ENCODE measurements at regions not wholly inside any gene's neighbourhood (a gene's known extent, or its start where the extent isn't known, plus 50 kb on each side); places are given as distances from the start of the nearest gene placed in this dataset.

DNA sequence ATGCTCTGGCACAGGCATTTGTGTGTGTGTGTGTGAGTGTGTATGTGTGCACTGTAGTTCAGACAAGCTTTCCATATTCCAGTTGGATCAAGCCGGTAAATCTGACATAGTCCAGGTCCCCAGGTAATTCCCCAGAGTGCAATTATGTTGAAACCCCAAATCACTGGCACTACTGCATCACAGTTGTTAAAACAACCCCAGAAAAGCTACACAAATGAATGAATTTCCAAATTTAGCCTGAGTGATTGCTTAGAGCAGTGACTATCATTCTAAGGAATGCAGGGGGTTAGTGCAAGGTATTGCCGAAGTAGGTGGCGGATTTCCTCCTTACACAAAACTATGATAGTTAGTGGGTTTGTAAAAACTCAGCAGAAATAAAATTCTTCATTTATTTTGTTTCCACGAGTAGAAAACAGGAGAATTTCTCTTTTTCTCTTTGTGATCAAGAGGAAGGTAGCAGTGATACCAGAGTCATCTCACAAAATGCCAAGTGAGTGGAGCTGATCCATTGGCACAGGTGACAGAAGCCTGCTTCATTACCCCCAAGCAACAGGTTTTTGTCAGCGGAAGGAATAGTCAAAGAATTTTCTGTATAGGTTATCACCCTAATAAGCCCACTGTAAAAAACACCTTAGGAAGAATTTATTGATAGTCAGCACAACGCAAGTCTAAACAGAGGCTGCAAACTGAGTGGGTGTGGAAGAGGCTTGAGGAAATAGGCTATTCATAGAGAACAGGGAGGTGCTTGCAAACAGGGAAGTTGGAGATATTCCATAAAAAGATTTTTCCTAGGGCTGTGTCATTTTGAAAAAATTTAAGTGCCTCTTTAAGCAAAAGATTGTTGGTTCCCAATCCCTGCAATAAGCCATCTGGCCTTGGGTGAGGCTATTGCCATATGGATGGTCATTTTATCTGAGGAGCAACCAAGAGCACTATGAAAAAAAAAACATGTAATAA is 385.1 kb downstream of the CHSY3 start:
- H3K36me3 ChIP-seq (ENCODE audit: control insufficient read depth in 1 of 2, insufficient read depth in 2 of 2, low read length in 2 of 2) = no peaks in the 10 kb centered on the region
- no peaks in the 10 kb centered on the region for H3K27me3 ChIP-seq (ENCODE audit: control insufficient read depth in 1 of 2, insufficient read depth in 2 of 2, low read length in 2 of 2)
- no peak overlapping the region for H3K4me3 ChIP-seq (ENCODE audit: low read depth in 1 of 2, low read length in 2 of 2)
- no peak overlapping the region for H3K9ac ChIP-seq (ENCODE audit: low read depth in 1 of 2, low read length in 2 of 2)
- no peaks in the 10 kb centered on the region for H3K4me1 ChIP-seq (ENCODE audit: control insufficient read depth in 1 of 2, insufficient read depth in 2 of 2, low read length in 2 of 2)
- no peaks in the 10 kb centered on the region for H3K9me3 ChIP-seq (ENCODE audit: control insufficient read depth in 1 of 2, low read length in 2 of 2)
- no peak overlapping the region for H3K27ac ChIP-seq (ENCODE audit: low read depth, low read length)

DNA sequence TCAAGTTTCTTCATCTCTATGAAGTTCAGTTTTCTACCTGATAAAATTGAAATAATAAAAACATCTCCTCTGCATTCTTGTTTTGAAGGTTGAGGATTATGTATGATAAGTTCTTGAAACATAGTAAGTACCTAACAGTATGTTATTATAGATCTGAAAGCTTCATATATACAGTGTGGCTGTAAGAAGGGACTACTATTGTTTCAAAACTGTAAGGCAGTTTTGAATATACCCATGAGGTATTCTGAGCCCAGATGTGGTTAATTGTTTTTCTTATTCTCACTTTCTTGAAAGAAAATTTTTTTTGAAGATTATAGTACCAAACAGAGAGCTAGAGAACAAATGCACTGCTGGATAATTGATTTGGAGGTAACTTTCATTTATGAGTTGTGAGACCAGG is 383.2 kb downstream of the CHSY3 start:
- Histone ChIP-seq H3K27me3 (ENCODE audit: control insufficient read depth in 1 of 2, insufficient read depth in 2 of 2, low read length in 2 of 2) (no peaks in the 10 kb centered on the region), H3K9ac (ENCODE audit: low read depth in 1 of 2, low read length in 2 of 2) (no peak overlapping the region), H3K36me3 (ENCODE audit: control insufficient read depth in 1 of 2, insufficient read depth in 2 of 2, low read length in 2 of 2) (no peaks in the 10 kb centered on the region), H3K4me1 (ENCODE audit: control insufficient read depth in 1 of 2, insufficient read depth in 2 of 2, low read length in 2 of 2) (no peaks in the 10 kb centered on the region), H3K27ac (ENCODE audit: low read depth, low read length) (no peak overlapping the region), H3K9me3 (ENCODE audit: control insufficient read depth in 1 of 2, low read length in 2 of 2) (no peaks in the 10 kb centered on the region), H3K4me3 (ENCODE audit: low read depth in 1 of 2, low read length in 2 of 2) (no peak overlapping the region)

DNA sequence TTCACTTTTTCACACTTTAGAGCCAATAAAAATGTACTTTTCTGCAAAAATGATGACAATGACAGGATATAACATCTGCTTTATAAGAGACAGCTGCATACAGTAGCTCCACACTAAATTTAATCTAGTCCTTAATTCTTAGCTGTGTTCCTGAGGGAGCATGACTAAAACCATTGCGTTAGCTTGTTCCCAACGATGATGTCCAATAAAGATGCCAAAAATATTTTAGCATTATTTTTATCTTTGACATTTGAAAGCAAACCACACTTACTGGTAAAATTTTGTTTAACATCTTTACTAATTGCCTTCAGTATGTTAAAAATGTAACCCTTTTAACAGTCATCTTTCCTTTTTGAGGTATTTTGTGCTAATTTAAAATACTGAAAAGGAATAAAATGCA is 382.7 kb downstream of the CHSY3 start:
- Histone ChIP-seq H3K27me3 (ENCODE audit: control insufficient read depth in 1 of 2, insufficient read depth in 2 of 2, low read length in 2 of 2) (no peaks in the 10 kb centered on the region), H3K9ac (ENCODE audit: low read depth in 1 of 2, low read length in 2 of 2) (no peak overlapping the region), H3K4me1 (ENCODE audit: control insufficient read depth in 1 of 2, insufficient read depth in 2 of 2, low read length in 2 of 2) (no peaks in the 10 kb centered on the region), H3K9me3 (ENCODE audit: control insufficient read depth in 1 of 2, low read length in 2 of 2) (no peaks in the 10 kb centered on the region), H3K27ac (ENCODE audit: low read depth, low read length) (no peak overlapping the region), H3K4me3 (ENCODE audit: low read depth in 1 of 2, low read length in 2 of 2) (no peak overlapping the region), H3K36me3 (ENCODE audit: control insufficient read depth in 1 of 2, insufficient read depth in 2 of 2, low read length in 2 of 2) (no peaks in the 10 kb centered on the region)

GRCh38 chr5:130282049-130282448 is 377.8 kb downstream of the CHSY3 start:
- H3K4me3 ChIP-seq (ENCODE audit: low read depth in 1 of 2, low read length in 2 of 2) = no peak overlapping the region
- peaks cover 0 to 6% of the 10 kb centered on the region in 2 donors for H3K9me3 ChIP-seq (ENCODE audit: control insufficient read depth in 1 of 2, low read length in 2 of 2)
- no peak overlapping the region for H3K27ac ChIP-seq (ENCODE audit: low read depth, low read length)
- no peaks in the 10 kb centered on the region for H3K27me3 ChIP-seq (ENCODE audit: control insufficient read depth in 1 of 2, insufficient read depth in 2 of 2, low read length in 2 of 2)
- H3K9ac ChIP-seq (ENCODE audit: low read depth in 1 of 2, low read length in 2 of 2) = no peak overlapping the region
- no peaks in the 10 kb centered on the region for H3K36me3 ChIP-seq (ENCODE audit: control insufficient read depth in 1 of 2, insufficient read depth in 2 of 2, low read length in 2 of 2)
- H3K4me1 ChIP-seq (ENCODE audit: control insufficient read depth in 1 of 2, insufficient read depth in 2 of 2, low read length in 2 of 2) = no peaks in the 10 kb centered on the region

GRCh38 chr5:130280528-130281217 is 376.4 kb downstream of the CHSY3 start:
- Histone ChIP-seq H3K9me3 (ENCODE audit: control insufficient read depth in 1 of 2, low read length in 2 of 2) (peaks cover 0 to 6% of the 10 kb centered on the region in 2 donors), H3K36me3 (ENCODE audit: control insufficient read depth in 1 of 2, insufficient read depth in 2 of 2, low read length in 2 of 2) (no peaks in the 10 kb centered on the region), H3K4me1 (ENCODE audit: control insufficient read depth in 1 of 2, insufficient read depth in 2 of 2, low read length in 2 of 2) (no peaks in the 10 kb centered on the region), H3K4me3 (ENCODE audit: low read depth in 1 of 2, low read length in 2 of 2) (no peak overlapping the region), H3K9ac (ENCODE audit: low read depth in 1 of 2, low read length in 2 of 2) (no peak overlapping the region), H3K27ac (ENCODE audit: low read depth, low read length) (no peak overlapping the region), H3K27me3 (ENCODE audit: control insufficient read depth in 1 of 2, insufficient read depth in 2 of 2, low read length in 2 of 2) (no peaks in the 10 kb centered on the region)

- Histone ChIP-seq H3K9ac (ENCODE audit: low read depth in 1 of 2, low read length in 2 of 2) (no peak overlapping the region), H3K27ac (ENCODE audit: low read depth, low read length) (no peak overlapping the region), H3K9me3 (ENCODE audit: control insufficient read depth in 1 of 2, low read length in 2 of 2) (peaks cover 0 to 6% of the 10 kb centered on the region in 2 donors), H3K4me1 (ENCODE audit: control insufficient read depth in 1 of 2, insufficient read depth in 2 of 2, low read length in 2 of 2) (no peaks in the 10 kb centered on the region), H3K36me3 (ENCODE audit: control insufficient read depth in 1 of 2, insufficient read depth in 2 of 2, low read length in 2 of 2) (no peaks in the 10 kb centered on the region), H3K27me3 (ENCODE audit: control insufficient read depth in 1 of 2, insufficient read depth in 2 of 2, low read length in 2 of 2) (no peaks in the 10 kb centered on the region), H3K4me3 (ENCODE audit: low read depth in 1 of 2, low read length in 2 of 2) (no peak overlapping the region)
Observed at GRCh38 chr5:130279386-130279785, 375.1 kb downstream of the CHSY3 start.

GRCh38 chr5:130278136-130278535 is 373.9 kb downstream of the CHSY3 start:
- Histone ChIP-seq H3K4me1 (ENCODE audit: control insufficient read depth in 1 of 2, insufficient read depth in 2 of 2, low read length in 2 of 2) (no peaks in the 10 kb centered on the region), H3K36me3 (ENCODE audit: control insufficient read depth in 1 of 2, insufficient read depth in 2 of 2, low read length in 2 of 2) (no peaks in the 10 kb centered on the region), H3K4me3 (ENCODE audit: low read depth in 1 of 2, low read length in 2 of 2) (no peak overlapping the region), H3K9ac (ENCODE audit: low read depth in 1 of 2, low read length in 2 of 2) (no peak overlapping the region), H3K9me3 (ENCODE audit: control insufficient read depth in 1 of 2, low read length in 2 of 2) (peaks cover 0 to 6% of the 10 kb centered on the region in 2 donors), H3K27me3 (ENCODE audit: control insufficient read depth in 1 of 2, insufficient read depth in 2 of 2, low read length in 2 of 2) (no peaks in the 10 kb centered on the region), H3K27ac (ENCODE audit: low read depth, low read length) (no peak overlapping the region)

GRCh38 chr5:130277522-130277921 is 373.3 kb downstream of the CHSY3 start:
- no peaks in the 10 kb centered on the region for H3K27me3 ChIP-seq (ENCODE audit: control insufficient read depth in 1 of 2, insufficient read depth in 2 of 2, low read length in 2 of 2)
- H3K9ac ChIP-seq (ENCODE audit: low read depth in 1 of 2, low read length in 2 of 2) = no peak overlapping the region
- peaks cover 0 to 6% of the 10 kb centered on the region in 2 donors for H3K9me3 ChIP-seq (ENCODE audit: control insufficient read depth in 1 of 2, low read length in 2 of 2)
- H3K36me3 ChIP-seq (ENCODE audit: control insufficient read depth in 1 of 2, insufficient read depth in 2 of 2, low read length in 2 of 2) = no peaks in the 10 kb centered on the region
- H3K27ac ChIP-seq (ENCODE audit: low read depth, low read length) = no peak overlapping the region
- no peak overlapping the region for H3K4me3 ChIP-seq (ENCODE audit: low read depth in 1 of 2, low read length in 2 of 2)
- H3K4me1 ChIP-seq (ENCODE audit: control insufficient read depth in 1 of 2, insufficient read depth in 2 of 2, low read length in 2 of 2) = no peaks in the 10 kb centered on the region

GRCh38 chr5:130277002-130277401 is 372.7 kb downstream of the CHSY3 start:
- H3K4me1 ChIP-seq (ENCODE audit: control insufficient read depth in 1 of 2, insufficient read depth in 2 of 2, low read length in 2 of 2) = no peaks in the 10 kb centered on the region
- H3K27me3 ChIP-seq (ENCODE audit: control insufficient read depth in 1 of 2, insufficient read depth in 2 of 2, low read length in 2 of 2) = no peaks in the 10 kb centered on the region
- no peak overlapping the region for H3K9ac ChIP-seq (ENCODE audit: low read depth in 1 of 2, low read length in 2 of 2)
- no peak overlapping the region for H3K4me3 ChIP-seq (ENCODE audit: low read depth in 1 of 2, low read length in 2 of 2)
- H3K27ac ChIP-seq (ENCODE audit: low read depth, low read length) = no peak overlapping the region
- peaks cover 0 to 6% of the 10 kb centered on the region in 2 donors for H3K9me3 ChIP-seq (ENCODE audit: control insufficient read depth in 1 of 2, low read length in 2 of 2)
- H3K36me3 ChIP-seq (ENCODE audit: control insufficient read depth in 1 of 2, insufficient read depth in 2 of 2, low read length in 2 of 2) = no peaks in the 10 kb centered on the region

DNA sequence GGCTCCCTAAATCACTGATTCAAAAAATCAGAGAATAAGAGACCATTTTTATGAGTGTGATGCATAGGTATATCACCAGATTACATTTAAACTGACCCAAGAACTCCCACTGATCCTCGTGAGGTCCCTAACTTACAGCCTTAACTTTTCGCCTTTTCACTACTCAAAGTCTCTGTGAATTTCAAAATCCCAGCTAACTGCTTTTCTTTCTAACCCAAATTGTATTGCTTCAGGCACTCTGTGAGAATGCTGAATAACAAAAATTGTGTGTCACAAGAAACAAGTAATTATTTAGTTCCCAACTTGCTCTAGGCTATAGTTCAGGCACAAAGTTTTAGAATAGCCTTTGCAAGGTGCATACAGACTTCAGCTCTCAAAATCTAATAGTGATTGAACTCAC is 368.6 kb downstream of the CHSY3 start:
- Histone ChIP-seq H3K9me3 (ENCODE audit: control insufficient read depth in 1 of 2, low read length in 2 of 2) (peaks cover 0 to 3% of the 10 kb centered on the region in 2 donors), H3K9ac (ENCODE audit: low read depth in 1 of 2, low read length in 2 of 2) (no peak overlapping the region)

More for the DNA sequence above, 368.6 kb downstream of the CHSY3 start:
- H3K36me3 ChIP-seq (ENCODE audit: control insufficient read depth in 1 of 2, insufficient read depth in 2 of 2, low read length in 2 of 2) = no peaks in the 10 kb centered on the region
- no peaks in the 10 kb centered on the region for H3K27me3 ChIP-seq (ENCODE audit: control insufficient read depth in 1 of 2, insufficient read depth in 2 of 2, low read length in 2 of 2)
- H3K4me3 ChIP-seq (ENCODE audit: low read depth in 1 of 2, low read length in 2 of 2) = no peak overlapping the region
- no peak overlapping the region for H3K27ac ChIP-seq (ENCODE audit: low read depth, low read length)
- H3K4me1 ChIP-seq (ENCODE audit: control insufficient read depth in 1 of 2, insufficient read depth in 2 of 2, low read length in 2 of 2) = no peaks in the 10 kb centered on the region
